Panc1 (cell line): ENCODE measurements at regions not wholly inside any gene's neighbourhood (a gene's known extent, or its start where the extent isn't known, plus 50 kb on each side); places are given as distances from the start of the nearest gene placed in this dataset.

Experiments used
- POLR2AphosphoS5 ChIP-seq: IDR thresholded peaks from 2 replicates; pipeline ENCODE4 v1.6.1; 2012; ENCODE audit warnings: mild to moderate bottlenecking, low read depth, low read length, moderate library complexity
- SIN3A ChIP-seq: IDR thresholded peaks from 2 replicates; pipeline ENCODE4 v1.6.1; 2012; ENCODE audit warnings: low read depth, mild to moderate bottlenecking, low read length, moderate library complexity, borderline replicate concordance; ENCODE audit not compliant: insufficient read depth
- TCF7L2 ChIP-seq: IDR thresholded peaks from 2 replicates; pipeline ENCODE4 v1.6.1; 2011; ENCODE audit warnings: mild to moderate bottlenecking, low read depth, low read length, inconsistent platforms
- TF ChIP-seq, protein P1 (sequence below): fragments of 450-650 bp; IDR thresholded peaks from 2 replicates; pipeline ENCODE4 v1.5.1; 2017; ENCODE audit warnings: mild to moderate bottlenecking

DNA sequence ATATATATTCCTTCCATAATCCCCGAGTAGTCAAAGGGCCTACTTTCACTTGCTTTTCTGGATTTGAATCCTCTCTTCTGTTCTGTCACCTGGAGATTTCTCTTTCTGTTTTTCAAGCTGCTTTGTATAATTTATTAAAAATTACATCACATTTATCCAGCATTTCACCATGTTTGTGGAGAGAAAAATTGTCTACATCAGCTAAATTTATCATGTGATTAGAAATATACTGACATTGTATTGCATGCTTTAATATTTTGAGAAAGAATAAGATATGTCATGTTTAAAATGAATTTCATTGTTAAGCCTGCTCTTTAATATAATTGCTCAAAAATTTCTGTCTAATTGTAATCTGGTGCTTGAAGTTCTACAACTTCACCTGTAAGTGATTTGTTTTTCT is 323.1 kb upstream of the DKK2 start:
- TF ChIP-seq POLR2AphosphoS5: no peak
- TF ChIP-seq, protein P1, sequence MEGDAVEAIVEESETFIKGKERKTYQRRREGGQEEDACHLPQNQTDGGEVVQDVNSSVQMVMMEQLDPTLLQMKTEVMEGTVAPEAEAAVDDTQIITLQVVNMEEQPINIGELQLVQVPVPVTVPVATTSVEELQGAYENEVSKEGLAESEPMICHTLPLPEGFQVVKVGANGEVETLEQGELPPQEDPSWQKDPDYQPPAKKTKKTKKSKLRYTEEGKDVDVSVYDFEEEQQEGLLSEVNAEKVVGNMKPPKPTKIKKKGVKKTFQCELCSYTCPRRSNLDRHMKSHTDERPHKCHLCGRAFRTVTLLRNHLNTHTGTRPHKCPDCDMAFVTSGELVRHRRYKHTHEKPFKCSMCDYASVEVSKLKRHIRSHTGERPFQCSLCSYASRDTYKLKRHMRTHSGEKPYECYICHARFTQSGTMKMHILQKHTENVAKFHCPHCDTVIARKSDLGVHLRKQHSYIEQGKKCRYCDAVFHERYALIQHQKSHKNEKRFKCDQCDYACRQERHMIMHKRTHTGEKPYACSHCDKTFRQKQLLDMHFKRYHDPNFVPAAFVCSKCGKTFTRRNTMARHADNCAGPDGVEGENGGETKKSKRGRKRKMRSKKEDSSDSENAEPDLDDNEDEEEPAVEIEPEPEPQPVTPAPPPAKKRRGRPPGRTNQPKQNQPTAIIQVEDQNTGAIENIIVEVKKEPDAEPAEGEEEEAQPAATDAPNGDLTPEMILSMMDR: no peak
- no peak for TF ChIP-seq TCF7L2
- TF ChIP-seq SIN3A: no peak
